Tongue (tissue), 1 donor: ENCODE measurements at regions not wholly inside any gene's neighbourhood (a gene's known extent, or its start where the extent isn't known, plus 50 kb on each side); places are given as distances from the start of the nearest gene placed in this dataset.

Source experiments
- DNase-seq: peaks from one replicate; pipeline ENCODE4 v3.0.0-alpha.2; 2015

DNA sequence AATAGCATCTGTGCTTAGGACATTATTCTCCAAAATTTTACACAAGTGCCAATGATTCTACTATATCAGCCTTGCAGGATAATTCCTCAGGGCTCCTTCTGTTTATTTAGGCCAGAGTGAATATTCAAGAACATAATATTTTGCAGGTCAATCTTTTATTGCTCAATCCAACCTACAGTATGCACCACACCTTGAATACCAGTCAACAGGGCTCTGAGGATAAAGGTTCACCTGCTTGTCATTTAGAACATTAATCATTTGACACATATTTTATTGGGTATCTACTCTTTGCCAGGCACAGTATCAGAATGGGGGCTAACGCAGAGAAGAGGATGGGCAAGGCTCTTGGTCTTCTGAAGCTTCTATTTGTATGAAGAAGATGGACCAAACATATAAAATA is 66.2 kb upstream of the SHISA3 start:
- DNase-seq = no peak

DNA sequence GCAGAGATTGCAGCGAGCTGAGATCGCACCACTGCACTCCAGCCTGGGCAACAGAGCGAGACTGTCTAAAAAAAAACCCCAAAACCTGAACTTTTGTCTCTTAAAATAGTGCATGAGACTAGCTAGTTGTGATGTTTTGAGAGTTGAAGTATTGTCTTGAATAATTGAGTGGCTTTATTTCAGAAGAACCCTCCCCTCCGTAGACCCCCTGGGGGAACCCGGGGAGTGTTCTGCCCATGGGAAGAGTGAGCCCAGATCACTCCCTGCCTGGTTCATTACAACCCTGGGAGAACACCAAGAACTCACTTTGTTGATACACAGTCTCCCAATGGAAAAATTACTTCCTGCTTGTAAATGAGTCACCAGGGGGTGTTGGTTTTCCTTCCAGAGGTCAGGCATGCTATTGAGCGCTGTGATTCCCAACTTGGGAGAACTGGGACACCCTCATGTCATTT is 65.3 kb upstream of the SHISA3 start:
- no peak for DNase-seq

DNA sequence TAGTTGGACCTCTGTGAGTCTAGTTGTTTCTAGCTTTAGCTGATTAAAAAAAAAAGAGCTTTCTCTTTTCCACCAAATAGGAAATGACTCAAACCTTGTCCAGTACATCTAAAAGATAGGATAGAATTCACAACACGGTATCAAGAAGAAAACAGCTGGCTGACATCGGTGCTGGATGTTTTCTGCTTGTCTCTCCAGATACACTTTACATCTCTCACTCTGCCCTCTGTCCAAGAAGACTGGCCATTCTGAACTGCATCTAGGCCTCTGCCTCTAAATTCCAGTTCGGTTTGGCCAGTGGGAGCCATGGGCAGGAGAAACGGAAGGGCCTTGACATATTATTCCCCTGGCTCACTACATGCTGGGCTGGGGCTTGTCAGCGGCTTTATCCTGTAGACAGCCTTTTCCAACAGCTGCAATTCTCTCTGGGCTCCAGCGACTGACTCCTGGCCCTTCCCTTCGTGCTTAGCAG is 57.3 kb upstream of the SHISA3 start:
- peak; percentile 28 for DNase-seq

DNA sequence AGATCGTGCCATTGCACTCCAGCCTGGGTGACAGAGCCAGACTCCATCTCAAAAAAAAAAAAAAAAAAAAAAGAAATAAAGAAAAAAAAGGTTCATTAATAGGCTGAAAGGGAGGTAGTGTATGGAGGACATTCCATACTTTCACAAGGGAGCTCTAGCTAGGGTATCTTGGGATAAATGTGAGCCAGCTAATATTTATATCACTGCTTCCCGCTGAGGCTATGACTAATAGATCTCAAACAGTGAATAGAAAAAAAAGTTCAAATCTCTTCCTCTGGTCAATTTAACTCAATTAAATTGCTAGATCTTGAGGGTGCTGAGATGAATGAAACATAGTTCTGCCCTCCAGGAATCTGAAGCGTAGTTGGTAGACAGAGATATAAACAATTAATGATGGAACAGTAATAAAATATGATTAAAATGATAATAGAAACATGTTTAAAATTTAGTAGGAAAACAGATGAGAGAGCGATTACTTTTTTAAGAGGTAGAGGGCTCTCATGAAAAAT is 55.7 kb upstream of the SHISA3 start:
- DNase-seq = no peak

DNA sequence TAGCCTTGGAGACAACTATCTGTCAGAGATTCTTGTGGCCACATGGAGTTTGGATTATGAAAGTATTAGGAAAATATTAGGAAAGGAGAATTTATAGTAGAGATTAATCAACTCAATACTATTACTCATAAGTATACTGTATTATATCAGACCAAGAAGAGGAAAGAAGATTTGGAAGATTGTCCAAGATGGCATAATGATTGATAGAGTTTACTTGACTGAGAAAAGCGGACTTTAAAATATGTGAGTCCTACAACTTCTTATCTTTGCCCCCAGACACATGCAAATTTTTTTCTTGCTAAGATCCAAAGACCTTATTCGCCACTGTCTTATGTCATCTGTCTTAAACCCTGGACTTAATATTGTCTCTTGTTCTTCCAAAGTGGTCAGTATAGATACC is 54.8 kb upstream of the SHISA3 start:
- DNase-seq = no peak

DNA sequence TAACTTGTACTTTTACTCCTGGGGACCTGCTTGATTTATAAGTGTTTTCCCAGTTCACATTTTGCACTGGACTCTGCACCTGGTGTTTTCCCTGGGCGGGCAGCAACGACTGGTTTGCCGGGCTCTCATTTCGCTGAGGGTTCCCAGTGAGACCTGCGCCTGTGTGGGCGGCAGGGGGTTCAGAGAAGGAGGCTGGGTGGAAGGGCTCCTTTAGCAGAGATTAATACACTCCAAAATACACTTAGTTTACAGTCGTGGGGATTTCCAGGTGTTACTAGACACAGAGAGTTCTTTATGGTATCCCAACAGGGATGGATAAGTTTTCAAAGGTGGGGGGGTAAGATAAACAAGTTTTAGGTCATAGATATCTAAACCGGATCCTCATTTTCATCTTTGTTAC is 53.0 kb upstream of the SHISA3 start:
- DNase-seq = no peak

DNA sequence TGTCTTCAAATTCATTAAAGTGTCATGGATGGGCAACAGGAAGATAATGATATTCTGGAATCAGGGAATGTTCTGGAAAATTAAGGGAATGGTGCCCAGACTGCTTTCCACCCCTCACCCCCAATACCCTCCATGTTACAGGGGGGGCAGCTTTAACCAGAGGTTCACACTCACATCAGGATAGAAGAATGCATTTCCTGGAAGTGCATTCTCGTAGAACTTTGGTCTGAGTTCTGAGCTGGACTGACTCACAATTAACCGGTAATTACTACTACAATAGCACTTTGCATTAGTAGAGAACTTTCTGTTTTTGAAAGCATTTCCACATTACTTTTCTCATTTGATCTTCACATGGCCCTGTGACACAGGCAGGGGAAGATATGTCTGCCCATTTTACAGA is 52.5 kb upstream of the SHISA3 start:
- DNase-seq = no peak

DNA sequence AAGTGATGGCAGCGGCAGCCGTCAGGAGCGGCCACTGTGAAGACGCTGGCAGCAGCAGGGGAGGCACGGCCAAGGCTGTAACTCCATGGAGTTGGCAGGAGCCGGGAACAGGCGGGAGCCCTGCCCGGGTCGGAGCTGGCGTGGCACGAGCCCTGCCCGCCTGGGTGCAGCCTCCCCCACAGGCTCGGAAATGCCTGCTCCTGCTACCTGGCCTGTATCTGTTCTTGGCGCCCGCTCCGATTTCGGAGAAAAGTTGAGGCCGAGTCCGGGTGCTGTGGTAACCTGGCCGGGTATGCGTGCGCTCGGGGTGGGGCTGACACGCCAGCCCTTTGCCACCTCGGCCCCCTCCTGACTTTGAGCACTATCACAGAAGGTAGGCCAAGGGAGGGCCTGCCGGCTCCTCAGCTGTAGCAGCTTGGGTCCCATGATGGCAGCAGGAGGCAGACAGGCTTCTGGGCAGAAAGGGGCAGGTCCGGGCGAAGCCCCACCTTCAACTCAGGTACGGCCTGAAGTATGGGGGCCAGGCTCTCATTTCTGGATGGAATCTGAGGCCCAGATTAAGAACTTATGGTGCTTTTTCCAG is 51.2 kb upstream of the SHISA3 start:
- no peak for DNase-seq

DNA sequence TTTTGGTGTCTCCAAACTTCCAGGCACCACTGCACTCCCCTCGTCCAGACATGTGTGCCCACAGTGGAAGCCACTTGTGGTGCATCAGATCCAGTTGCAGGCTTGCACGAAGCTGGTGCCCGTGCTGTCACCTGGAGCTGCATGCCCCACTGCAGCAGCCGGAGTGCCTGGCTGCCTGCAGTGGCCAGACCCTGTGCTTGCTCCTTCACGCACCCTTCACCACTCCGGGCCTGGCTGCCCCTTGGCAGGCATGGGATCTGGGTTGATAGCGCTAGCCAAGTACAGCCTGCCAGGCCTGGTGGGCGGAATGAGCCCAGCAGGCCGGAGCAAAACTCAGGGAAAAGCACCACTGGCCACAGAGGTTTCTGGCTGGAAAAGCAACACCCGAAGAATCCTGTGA is 50.2 kb upstream of the SHISA3 start:
- DNase-seq = no peak
